Activated CD8-positive, alpha-beta memory T cell treated with anti-CD3 and anti-CD28 coated beads, Interleukin-2, amount 50 U/mL, for 24 hours (primary cell): ENCODE measurements at regions not wholly inside any gene's neighbourhood (a gene's known extent, or its start where the extent isn't known, plus 50 kb on each side); places are given as distances from the start of the nearest gene placed in this dataset.
"Not testable (repeated sequence)": the region's sequence is repeated elsewhere in the genome, so short reads cannot be mapped to it uniquely, and the experiment has no call there.

Experiments
- DNase-seq: peaks from one replicate; pipeline ENCODE4 v3.0.0-alpha.2; 2020; ENCODE audit errors: extremely low read depth

DNA sequence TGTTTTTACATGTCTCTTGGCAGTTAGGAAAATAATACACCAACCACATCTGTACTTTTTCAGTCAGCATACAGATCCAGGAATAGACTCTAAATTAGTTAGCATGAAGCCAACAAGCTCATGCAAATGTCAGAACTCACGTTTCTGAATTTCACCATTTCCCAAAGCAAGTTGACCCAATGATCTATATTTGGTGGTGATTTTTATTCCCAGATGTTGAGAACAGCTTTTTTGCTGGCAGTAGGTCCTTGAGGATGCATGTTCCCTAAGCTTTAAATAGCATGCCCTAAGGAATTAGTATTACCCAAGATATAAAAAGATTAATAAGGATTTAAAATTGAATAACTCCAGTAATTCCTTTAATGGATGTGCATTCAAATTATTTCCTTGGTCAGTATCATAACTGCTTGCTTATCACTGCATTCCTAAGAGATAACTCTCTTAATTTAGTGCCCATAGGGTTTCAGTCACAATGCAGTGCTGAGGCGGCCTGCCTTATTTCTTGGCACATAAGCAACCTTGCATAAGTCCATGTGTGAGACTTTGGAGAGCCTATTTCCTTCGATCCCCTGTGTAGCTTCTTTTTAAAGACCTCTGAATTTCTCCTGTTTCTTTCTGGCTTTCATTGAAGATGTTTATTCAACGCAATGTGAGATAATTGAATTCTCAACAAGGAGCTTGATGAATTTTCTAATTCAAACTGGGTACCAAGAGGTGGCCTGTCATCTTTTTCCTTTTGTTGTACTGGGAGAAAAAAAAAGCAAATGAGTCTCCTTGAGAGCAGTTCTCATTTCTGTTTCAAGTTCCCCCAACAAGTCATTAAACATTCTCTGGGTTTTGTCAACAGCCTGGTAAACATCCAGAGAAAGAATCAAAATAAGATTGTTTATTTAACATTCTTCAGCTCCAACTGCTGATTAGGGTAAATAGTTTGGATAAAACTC, 135.3 kb upstream of the MEOX2 start:
- no peak for DNase-seq

DNA sequence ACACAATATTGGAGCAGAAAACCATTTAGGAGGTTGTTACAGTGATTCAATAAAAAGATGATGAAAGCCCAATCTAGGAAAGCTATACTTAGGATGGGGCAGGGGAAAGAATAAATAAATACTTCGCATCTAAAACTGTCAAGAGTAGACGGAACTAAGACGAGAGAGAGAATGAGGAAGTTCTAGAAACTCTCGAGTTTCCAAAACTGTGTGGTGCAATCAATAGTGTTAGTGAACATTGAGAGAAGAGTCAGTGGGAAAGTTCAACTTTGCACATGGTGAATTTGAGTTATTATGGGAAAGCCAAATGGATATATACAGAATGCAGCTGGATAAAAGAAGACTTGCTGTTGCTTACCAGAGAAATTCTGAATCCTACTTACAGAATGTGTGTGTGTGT, 133.8 kb upstream of the MEOX2 start:
- DNase-seq: no peak

DNA sequence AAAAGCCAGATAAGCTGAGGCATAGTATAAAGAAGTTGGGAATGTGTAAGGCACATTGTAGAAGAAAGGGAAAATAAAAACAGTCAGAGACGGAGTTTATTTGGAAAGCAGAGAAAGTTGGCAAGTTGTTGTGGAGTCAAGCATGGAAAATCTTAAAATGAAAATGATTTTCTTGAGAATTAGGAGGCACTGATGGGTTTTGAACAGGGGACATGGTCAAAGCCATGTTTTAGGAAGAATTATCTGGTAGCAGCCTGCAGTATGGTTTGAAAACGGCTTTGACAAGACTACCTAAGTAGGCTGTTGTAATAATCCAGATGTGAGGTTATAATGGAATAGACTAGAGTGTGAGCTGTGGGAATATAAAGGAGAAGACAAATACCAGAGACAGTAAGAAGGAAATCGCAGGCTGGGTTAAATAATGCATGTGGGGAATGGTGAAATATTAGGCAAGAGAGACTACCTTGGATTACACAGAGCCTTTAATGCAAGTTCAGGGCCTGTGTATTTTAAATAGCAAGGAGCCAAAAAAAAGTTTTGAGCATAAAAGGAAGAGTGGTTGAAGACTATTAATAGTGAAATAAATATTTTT, 130.4 kb upstream of the MEOX2 start:
- no peak for DNase-seq

GRCh38 chr7:15813448-15813847, 127.0 kb upstream of the MEOX2 start:
- DNase-seq: no peak

DNA sequence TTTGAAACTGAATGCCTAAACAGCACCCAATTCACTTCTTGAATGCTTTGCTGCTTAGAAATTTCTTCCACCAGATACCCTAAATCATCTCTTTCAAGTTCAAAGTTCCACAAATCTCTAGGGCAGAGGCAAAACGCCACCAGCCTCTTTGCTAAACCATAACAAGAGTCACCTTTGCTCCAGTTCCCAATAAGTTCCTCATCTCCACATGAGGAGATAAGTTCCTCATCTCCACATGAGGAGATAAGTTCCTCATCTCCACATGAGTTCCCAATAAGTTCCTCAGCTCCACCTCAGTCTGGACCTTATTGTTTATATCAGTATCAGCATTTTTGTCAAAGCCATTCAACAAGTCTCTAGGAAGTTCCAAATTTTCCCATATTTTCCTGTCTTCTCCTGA, 123.9 kb upstream of the MEOX2 start:
- not testable (repeated sequence) for DNase-seq

DNA sequence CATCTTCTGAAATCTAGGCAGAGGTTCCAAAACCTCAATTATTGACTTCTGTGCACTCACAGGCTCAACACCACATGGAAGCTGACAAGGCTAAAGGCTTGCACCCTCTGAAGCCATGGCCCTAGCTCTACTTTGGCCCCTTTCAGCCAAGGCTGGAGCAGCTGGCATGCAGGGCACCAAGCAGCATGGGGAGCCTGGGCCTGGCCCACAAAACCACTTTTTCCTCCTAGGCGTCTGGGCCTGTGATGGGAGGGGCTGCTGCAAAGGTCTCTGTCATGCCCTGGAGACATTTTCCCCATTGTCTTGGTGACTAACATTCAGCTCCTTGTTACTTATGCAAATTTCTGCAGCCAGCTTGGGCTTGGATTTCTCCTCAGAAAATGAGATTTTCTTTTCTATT, 123.5 kb upstream of the MEOX2 start:
- not testable (repeated sequence) for DNase-seq

DNA sequence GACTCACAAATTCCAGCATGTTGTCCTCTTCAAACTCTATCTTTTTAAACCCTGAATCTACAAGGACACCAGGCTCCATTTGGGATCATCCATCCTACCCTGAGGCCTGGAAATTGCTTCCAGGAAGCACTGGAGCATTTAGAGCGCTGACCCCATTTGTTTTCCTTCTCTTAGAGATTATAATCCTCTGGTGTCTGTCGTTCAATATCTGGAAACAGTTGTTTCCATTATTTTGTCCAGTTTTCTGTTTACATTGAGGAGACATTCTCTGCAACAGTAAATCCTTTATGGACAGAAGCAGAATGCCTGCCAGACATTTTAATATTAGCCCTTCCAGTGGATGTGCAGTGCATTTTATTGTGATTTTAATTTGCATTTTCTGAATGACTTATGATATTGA, 119.4 kb upstream of the MEOX2 start:
- DNase-seq: no peak

GRCh38 chr7:15802425-15802824, 115.9 kb upstream of the MEOX2 start:
- no peak for DNase-seq

DNA sequence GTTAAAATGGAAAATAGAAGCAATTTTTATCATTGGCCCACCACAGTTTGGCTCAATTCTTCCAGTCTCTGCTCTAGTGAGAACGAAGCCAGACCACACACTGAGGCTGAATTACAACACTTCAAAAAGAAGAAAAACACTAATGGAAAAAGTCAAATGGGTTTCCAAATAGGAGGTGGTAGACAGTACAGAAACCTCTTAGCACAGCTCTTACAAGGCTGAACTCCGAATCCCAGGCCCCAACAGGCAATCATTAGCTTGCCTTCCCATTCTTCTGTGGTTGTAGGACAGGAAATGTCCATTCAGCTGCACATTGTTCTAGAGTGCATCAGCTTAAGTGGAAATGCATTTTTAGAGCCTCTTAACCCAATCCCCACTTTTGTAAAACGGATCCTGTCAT, 115.1 kb upstream of the MEOX2 start:
- no peak for DNase-seq

GRCh38 chr7:15801041-15801440, 114.6 kb upstream of the MEOX2 start:
- DNase-seq: no peak

- DNase-seq: no peak
These were observed 111.6 kb upstream of the MEOX2 start for GRCh38 chr7:15798081-15798480.

GRCh38 chr7:15795393-15795792, 108.9 kb upstream of the MEOX2 start:
- DNase-seq: no peak

DNA sequence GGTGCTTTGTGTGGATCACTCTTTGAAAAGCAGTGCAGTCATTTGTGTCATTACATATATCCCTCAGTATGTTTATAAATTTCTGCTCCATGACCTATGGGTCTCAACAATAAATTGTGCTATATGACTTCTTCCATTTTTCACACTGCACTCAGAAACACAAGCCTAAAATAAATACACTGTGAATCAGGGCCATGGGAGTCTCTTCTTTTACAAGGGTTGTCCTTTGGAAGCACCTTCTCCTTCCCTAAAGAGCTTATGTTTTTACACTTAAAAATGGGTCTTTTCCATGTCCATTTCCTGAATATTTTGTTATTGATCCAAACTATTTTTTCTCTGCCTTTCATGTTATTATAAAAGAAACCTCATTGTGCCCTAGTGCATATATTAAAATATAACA, 108.3 kb upstream of the MEOX2 start:
- DNase-seq: no peak

- DNase-seq: no peak
These were observed 98.2 kb upstream of the MEOX2 start for GRCh38 chr7:15784694-15785030.

DNA sequence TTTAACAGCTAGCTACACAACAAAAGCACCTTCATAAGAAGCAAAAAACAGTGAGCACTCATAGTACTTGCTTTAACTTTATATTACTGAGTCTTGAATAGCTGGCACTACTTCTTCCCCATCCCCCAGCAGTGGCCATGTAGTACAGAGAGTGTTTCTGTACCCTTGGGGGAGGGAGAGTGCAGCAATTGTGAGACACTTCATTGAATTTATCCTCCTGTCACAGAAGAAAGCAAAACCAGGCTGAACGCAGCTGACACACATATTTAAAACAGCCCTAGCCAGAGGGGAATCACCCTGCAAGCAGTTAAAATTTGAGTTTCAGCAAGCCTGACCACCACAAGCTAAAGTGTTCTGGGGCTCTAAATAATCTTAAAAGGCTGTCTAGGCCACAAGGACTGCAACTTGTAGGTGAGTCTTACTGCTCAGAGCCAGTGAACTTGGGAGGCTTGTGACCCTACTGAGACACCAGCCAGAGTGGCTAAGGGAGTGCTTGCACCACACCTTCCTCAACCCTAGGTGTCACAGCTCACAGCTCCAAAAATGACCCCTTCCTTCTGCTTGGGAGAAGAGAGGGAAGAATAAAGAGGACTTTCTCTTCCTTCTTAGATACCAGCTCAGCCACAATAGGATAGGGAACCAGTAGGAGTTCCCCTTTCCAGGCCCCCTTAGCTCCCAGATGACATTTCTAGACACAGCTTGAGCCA, 97.7 kb upstream of the MEOX2 start:
- DNase-seq: no peak

- no peak for DNase-seq
These were observed 96.2 kb upstream of the MEOX2 start for GRCh38 chr7:15782656-15783055.

DNA sequence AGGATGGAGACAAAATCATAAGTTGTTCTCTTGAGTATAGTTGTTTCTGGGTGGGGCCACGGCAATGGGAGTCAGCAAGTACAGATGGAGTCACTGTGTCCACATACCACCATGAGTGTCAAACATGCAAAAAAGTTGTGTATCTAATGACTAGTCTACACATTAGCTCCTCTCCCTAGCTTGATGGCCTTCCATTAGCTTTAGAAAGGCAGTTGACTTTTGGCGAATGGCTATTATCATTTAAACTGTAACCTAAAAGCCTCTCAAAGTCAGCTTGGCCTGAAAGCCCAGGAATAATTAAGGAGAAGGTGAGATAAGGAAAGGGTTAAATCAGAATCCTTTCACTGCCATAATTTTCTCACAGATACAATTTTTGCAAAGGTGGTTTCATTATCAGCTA, 95.5 kb upstream of the MEOX2 start:
- no peak for DNase-seq

GRCh38 chr7:15780271-15780670, 93.8 kb upstream of the MEOX2 start:
- no peak for DNase-seq

DNA sequence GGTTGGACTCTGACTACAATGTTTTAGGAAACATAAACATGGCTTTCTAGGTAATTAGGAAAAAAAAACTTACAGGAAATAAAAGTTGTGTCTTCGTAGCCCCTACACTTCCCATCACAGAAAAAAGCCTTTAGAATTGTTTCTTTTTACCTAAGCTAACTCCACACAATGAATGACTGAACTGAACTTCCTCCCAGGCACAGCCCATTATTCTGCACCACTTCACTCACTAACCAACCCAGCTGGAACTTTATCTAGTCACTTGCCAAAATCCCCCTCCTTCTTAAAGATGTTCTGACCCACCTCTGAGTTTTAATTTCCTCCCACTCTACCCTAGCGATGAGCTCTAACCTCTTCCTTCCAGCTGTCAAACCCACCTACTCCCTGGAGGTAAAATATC, 91.7 kb upstream of the MEOX2 start:
- DNase-seq: no peak

GRCh38 chr7:15765753-15766152, 79.3 kb upstream of the MEOX2 start:
- DNase-seq: no peak

DNA sequence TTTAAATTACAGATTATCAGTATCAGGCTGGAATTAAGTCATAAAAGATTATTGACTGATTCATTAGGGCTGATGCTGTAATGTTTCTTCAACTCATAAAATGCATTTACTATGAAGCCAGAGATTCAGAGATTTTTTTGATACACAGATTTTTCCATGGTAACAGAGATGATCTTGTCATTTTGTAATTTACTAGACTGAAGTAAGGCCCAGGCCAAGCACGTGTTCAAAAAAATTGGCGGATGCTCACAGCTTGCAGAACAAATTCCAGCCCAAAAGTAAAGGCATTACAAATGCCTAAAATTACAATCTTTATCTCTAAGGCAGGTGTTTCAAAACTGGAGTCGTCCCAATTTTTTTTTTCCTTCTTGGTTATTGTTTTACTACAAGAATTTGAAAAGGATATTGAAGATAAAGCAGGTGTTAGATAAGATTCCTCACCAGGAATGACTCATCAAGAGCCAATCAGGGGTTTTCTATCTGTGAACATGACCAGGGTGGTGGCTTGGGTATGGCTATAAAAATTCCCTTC, 78.4 kb upstream of the MEOX2 start:
- no peak for DNase-seq

- DNase-seq: no peak
These were observed 77.5 kb upstream of the MEOX2 start for GRCh38 chr7:15764010-15764409.
